ENCODE measurements at regions not wholly inside any gene's neighbourhood (a gene's known extent, or its start where the extent isn't known, plus 50 kb on each side); places are given as distances from the start of the nearest gene placed in this dataset.

DNA sequence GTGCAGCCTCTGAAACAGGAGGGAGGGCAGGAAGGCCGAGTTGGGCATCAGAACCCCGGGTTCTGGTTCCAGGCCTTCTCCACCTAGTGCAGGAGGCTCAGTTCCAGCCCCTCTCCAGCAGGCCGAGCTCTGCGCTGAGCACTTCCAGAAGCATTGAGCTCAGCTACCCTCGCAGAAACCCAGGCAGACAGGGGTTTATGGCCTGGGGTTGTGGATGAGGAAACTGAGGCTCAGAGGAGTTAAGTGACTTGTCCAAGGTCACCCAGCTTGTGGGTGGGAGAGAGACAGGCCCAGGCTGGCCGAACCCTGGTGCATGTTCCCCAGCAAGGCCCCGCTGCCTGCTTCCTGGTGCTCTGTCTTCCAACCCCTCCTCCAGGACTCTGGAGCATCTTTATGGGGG, 348.9 kb downstream of the PTPRU start:
- Mint-ChIP-seq H3K9me3 (ENCODE audit: unreplicated experiment) (no peaks in the 10 kb centered on the region), H3K27me3 (ENCODE audit: unreplicated experiment) (no peaks in the 10 kb centered on the region), H3K4me1 (ENCODE audit: unreplicated experiment) (no peaks in the 10 kb centered on the region), H3K4me3 (ENCODE audit: unreplicated experiment) (no peak overlapping the region), H3K27ac (ENCODE audit: unreplicated experiment) (no peak overlapping the region), H3K36me3 (ENCODE audit: low read depth, unreplicated experiment) (no peaks in the 10 kb centered on the region)
- no peak for DNase-seq (ENCODE audit: low spot score)
- TF ChIP-seq, protein P1, sequence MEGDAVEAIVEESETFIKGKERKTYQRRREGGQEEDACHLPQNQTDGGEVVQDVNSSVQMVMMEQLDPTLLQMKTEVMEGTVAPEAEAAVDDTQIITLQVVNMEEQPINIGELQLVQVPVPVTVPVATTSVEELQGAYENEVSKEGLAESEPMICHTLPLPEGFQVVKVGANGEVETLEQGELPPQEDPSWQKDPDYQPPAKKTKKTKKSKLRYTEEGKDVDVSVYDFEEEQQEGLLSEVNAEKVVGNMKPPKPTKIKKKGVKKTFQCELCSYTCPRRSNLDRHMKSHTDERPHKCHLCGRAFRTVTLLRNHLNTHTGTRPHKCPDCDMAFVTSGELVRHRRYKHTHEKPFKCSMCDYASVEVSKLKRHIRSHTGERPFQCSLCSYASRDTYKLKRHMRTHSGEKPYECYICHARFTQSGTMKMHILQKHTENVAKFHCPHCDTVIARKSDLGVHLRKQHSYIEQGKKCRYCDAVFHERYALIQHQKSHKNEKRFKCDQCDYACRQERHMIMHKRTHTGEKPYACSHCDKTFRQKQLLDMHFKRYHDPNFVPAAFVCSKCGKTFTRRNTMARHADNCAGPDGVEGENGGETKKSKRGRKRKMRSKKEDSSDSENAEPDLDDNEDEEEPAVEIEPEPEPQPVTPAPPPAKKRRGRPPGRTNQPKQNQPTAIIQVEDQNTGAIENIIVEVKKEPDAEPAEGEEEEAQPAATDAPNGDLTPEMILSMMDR (IDR thresholded peaks at IDR 0.05; ENCODE audit: unreplicated experiment) = no peak

DNA sequence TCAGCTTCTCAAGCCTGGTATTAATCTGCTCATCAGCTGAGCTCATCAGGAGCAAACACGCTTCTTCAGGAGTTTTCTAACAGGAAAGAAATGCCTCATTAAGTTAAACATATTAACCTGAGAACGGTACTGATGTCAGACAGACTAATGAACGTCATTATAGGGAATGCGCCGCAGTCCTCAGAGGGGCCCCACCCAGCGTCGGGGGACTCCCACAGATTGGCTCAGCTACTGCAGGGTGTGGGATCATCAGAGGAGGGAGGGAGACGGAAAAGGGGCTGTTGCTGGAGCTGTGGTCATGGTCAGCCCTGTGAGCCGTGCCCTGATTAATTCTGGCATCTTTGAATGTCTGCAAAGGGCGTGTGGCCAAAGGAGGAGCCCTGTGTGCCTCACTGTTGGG, 348.5 kb downstream of the PTPRU start:
- H3K36me3 Mint-ChIP-seq (ENCODE audit: low read depth, unreplicated experiment) = no peaks in the 10 kb centered on the region
- no peak overlapping the region for H3K27ac Mint-ChIP-seq (ENCODE audit: unreplicated experiment)
- TF ChIP-seq, protein P1 (IDR thresholded peaks at IDR 0.05; ENCODE audit: unreplicated experiment) = no peak
- H3K4me3 Mint-ChIP-seq (ENCODE audit: unreplicated experiment) = no peak overlapping the region
- no peaks in the 10 kb centered on the region for H3K27me3 Mint-ChIP-seq (ENCODE audit: unreplicated experiment)
- DNase-seq (ENCODE audit: low spot score) = no peak
- no peaks in the 10 kb centered on the region for H3K4me1 Mint-ChIP-seq (ENCODE audit: unreplicated experiment)
- no peaks in the 10 kb centered on the region for H3K9me3 Mint-ChIP-seq (ENCODE audit: unreplicated experiment)

DNA sequence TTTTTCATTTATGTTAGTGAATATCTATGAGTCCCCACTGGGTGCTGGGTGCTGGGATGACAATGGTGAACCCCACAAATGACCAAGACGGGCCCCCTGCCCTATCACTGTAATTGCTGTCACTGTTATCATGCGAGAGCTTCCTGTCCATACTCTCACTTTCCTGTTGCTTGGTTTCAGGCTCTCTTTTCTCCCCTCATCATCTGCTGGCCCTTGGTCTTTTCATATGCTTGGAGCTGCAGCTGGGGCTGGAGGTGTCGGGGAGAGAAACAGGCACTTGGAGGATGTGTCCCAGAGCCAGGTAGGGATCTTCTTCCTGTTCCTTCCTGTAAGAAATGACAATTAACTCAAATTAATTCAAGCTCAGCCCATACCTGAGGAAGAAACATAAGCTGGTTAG, 348.0 kb downstream of the PTPRU start:
- Mint-ChIP-seq H3K27me3 (ENCODE audit: unreplicated experiment) (no peaks in the 10 kb centered on the region), H3K36me3 (ENCODE audit: low read depth, unreplicated experiment) (no peaks in the 10 kb centered on the region), H3K4me1 (ENCODE audit: unreplicated experiment) (no peaks in the 10 kb centered on the region), H3K4me3 (ENCODE audit: unreplicated experiment) (no peak overlapping the region), H3K9me3 (ENCODE audit: unreplicated experiment) (no peaks in the 10 kb centered on the region), H3K27ac (ENCODE audit: unreplicated experiment) (no peak overlapping the region)
- DNase-seq (ENCODE audit: low spot score) = no peak
- TF ChIP-seq, protein P1 (IDR thresholded peaks at IDR 0.05; ENCODE audit: unreplicated experiment) = no peak

DNA sequence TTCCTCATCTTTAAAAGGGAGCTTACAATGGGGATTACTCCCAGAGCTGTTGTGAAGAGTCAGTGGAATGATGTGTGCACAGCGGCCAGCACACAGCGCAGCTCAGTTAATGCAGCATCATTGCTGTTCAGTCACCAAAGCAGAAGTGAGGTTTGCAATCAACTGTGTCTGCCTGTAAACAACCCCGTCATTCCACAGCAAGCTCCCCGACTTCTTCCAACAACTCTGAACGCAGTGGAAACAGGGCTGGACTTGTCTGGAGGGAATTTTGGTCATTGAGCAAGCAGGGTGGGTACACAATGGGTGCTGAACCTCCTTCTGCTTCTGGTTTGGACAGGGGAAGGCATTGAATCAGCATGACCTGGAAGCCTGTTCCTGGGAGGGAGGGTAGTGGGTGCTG, 347.4 kb downstream of the PTPRU start:
- no peak overlapping the region for H3K4me3 Mint-ChIP-seq (ENCODE audit: unreplicated experiment)
- no peaks in the 10 kb centered on the region for H3K36me3 Mint-ChIP-seq (ENCODE audit: low read depth, unreplicated experiment)
- no peak overlapping the region for H3K27ac Mint-ChIP-seq (ENCODE audit: unreplicated experiment)
- TF ChIP-seq, protein P1 (IDR thresholded peaks at IDR 0.05; ENCODE audit: unreplicated experiment) = no peak
- no peaks in the 10 kb centered on the region for H3K4me1 Mint-ChIP-seq (ENCODE audit: unreplicated experiment)
- DNase-seq (ENCODE audit: low spot score) = no peak
- no peaks in the 10 kb centered on the region for H3K27me3 Mint-ChIP-seq (ENCODE audit: unreplicated experiment)
- no peaks in the 10 kb centered on the region for H3K9me3 Mint-ChIP-seq (ENCODE audit: unreplicated experiment)

DNA sequence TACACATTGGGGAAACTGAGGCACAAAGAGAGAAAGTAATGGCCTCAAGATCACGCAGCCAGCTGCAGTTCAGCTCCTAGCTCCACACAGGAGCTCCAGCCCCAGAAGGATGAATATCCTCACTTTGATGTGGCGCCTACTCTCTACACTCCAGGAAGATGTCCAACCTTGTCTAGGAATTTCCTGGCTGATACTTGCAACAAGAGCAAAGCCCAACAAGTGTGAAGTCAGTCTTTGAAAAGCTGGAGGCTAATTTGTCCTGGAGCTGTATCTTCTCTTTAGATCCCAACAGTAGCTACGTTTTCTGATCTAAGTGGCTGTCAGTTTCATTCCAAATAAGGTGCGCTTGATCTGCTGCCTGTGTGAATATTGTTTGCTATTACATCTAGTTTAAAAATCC, 344.9 kb downstream of the PTPRU start:
- no peaks in the 10 kb centered on the region for H3K27me3 Mint-ChIP-seq (ENCODE audit: unreplicated experiment)
- H3K27ac Mint-ChIP-seq (ENCODE audit: unreplicated experiment) = no peak overlapping the region
- H3K36me3 Mint-ChIP-seq (ENCODE audit: low read depth, unreplicated experiment) = no peaks in the 10 kb centered on the region
- DNase-seq (ENCODE audit: low spot score) = no peak
- TF ChIP-seq, protein P1 (IDR thresholded peaks at IDR 0.05; ENCODE audit: unreplicated experiment) = no peak
- H3K9me3 Mint-ChIP-seq (ENCODE audit: unreplicated experiment) = no peaks in the 10 kb centered on the region
- H3K4me1 Mint-ChIP-seq (ENCODE audit: unreplicated experiment) = no peaks in the 10 kb centered on the region
- H3K4me3 Mint-ChIP-seq (ENCODE audit: unreplicated experiment) = no peak overlapping the region

Measured in endothelial cell (in vitro differentiated cells).